ENCODE measurements at regions not wholly inside any gene's neighbourhood (a gene's known extent, or its start where the extent isn't known, plus 50 kb on each side); places are given as distances from the start of the nearest gene placed in this dataset.

GRCh38 chr1:95659588-95659987 lies 425.6 kb downstream of the RWDD3 start:
- TF ChIP-seq, protein P1, sequence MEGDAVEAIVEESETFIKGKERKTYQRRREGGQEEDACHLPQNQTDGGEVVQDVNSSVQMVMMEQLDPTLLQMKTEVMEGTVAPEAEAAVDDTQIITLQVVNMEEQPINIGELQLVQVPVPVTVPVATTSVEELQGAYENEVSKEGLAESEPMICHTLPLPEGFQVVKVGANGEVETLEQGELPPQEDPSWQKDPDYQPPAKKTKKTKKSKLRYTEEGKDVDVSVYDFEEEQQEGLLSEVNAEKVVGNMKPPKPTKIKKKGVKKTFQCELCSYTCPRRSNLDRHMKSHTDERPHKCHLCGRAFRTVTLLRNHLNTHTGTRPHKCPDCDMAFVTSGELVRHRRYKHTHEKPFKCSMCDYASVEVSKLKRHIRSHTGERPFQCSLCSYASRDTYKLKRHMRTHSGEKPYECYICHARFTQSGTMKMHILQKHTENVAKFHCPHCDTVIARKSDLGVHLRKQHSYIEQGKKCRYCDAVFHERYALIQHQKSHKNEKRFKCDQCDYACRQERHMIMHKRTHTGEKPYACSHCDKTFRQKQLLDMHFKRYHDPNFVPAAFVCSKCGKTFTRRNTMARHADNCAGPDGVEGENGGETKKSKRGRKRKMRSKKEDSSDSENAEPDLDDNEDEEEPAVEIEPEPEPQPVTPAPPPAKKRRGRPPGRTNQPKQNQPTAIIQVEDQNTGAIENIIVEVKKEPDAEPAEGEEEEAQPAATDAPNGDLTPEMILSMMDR (IDR thresholded peaks at IDR 0.05; ENCODE audit: low read depth, low read length, missing input control): no peak
- TF ChIP-seq YY1 (IDR thresholded peaks at IDR 0.05) (no peak), TAF1 (conservative IDR thresholded peaks at IDR 0.05) (no peak), MAX (IDR thresholded peaks at IDR 0.05) (no peak), RAD21 (IDR thresholded peaks at IDR 0.05) (no peak), EGR1 (IDR thresholded peaks at IDR 0.05; ENCODE audit: low read depth in 2 of 2) (no peak), JUND (IDR thresholded peaks at IDR 0.05) (no peak), GABPA (IDR thresholded peaks at IDR 0.05 in 1 of 2, conservative IDR thresholded peaks at IDR 0.05 in 1 of 2) (no peak), HNF4G (IDR thresholded peaks at IDR 0.05) (no peak), NR2F2 (IDR thresholded peaks at IDR 0.05) (no peak)
- TF ChIP-seq, protein P2, sequence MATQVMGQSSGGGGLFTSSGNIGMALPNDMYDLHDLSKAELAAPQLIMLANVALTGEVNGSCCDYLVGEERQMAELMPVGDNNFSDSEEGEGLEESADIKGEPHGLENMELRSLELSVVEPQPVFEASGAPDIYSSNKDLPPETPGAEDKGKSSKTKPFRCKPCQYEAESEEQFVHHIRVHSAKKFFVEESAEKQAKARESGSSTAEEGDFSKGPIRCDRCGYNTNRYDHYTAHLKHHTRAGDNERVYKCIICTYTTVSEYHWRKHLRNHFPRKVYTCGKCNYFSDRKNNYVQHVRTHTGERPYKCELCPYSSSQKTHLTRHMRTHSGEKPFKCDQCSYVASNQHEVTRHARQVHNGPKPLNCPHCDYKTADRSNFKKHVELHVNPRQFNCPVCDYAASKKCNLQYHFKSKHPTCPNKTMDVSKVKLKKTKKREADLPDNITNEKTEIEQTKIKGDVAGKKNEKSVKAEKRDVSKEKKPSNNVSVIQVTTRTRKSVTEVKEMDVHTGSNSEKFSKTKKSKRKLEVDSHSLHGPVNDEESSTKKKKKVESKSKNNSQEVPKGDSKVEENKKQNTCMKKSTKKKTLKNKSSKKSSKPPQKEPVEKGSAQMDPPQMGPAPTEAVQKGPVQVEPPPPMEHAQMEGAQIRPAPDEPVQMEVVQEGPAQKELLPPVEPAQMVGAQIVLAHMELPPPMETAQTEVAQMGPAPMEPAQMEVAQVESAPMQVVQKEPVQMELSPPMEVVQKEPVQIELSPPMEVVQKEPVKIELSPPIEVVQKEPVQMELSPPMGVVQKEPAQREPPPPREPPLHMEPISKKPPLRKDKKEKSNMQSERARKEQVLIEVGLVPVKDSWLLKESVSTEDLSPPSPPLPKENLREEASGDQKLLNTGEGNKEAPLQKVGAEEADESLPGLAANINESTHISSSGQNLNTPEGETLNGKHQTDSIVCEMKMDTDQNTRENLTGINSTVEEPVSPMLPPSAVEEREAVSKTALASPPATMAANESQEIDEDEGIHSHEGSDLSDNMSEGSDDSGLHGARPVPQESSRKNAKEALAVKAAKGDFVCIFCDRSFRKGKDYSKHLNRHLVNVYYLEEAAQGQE (IDR thresholded peaks at IDR 0.05): no peak
- TF ChIP-seq, protein P3, sequence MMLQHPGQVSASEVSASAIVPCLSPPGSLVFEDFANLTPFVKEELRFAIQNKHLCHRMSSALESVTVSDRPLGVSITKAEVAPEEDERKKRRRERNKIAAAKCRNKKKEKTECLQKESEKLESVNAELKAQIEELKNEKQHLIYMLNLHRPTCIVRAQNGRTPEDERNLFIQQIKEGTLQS (IDR thresholded peaks at IDR 0.05): no peak
- TF ChIP-seq, protein P4, sequence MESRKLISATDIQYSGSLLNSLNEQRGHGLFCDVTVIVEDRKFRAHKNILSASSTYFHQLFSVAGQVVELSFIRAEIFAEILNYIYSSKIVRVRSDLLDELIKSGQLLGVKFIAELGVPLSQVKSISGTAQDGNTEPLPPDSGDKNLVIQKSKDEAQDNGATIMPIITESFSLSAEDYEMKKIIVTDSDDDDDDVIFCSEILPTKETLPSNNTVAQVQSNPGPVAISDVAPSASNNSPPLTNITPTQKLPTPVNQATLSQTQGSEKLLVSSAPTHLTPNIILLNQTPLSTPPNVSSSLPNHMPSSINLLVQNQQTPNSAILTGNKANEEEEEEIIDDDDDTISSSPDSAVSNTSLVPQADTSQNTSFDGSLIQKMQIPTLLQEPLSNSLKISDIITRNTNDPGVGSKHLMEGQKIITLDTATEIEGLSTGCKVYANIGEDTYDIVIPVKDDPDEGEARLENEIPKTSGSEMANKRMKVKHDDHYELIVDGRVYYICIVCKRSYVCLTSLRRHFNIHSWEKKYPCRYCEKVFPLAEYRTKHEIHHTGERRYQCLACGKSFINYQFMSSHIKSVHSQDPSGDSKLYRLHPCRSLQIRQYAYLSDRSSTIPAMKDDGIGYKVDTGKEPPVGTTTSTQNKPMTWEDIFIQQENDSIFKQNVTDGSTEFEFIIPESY (IDR thresholded peaks at IDR 0.05): no peak

Data from liver (tissue), 3 donors.